Smooth muscle cell (in vitro differentiated cells): ENCODE measurements at regions not wholly inside any gene's neighbourhood (a gene's known extent, or its start where the extent isn't known, plus 50 kb on each side); places are given as distances from the start of the nearest gene placed in this dataset.

Source experiments
- DNase-seq: peaks from one replicate; lab custom pipeline; 2025; ENCODE audit not compliant: unreplicated experiment; lab: John Stamatoyannopoulos, UW
- H2AFZ ChIP-seq: fragments of 200-600 bp; sonication (generic); 2 replicates; pipeline ENCODE4 v1.6.0; 2016; ENCODE audit warnings: antibody characterized with exemption, low read depth, mild to moderate bottlenecking
- H3F3A ChIP-seq: fragments of 200-600 bp; sonication (generic); 2 replicates; pipeline ENCODE4 v1.6.0; 2017; ENCODE audit warnings: antibody characterized with exemption, low read depth
- H3K27ac ChIP-seq: fragments of 200-600 bp; sonication (generic); 2 replicates; pipeline ENCODE4 v1.5.1; 2016; ENCODE audit warnings: low read depth, mild to moderate bottlenecking
- H3K27me3 ChIP-seq: fragments of 200-600 bp; sonication (generic); 2 replicates; pipeline ENCODE4 v1.6.1; 2016; ENCODE audit warnings: low read depth, mild to moderate bottlenecking
- H3K36me3 ChIP-seq: fragments of 200-600 bp; sonication (generic); 2 replicates; pipeline ENCODE4 v1.5.1; 2016; ENCODE audit warnings: low read depth
- H3K4me1 ChIP-seq: fragments of 200-600 bp; sonication (generic); 2 replicates; pipeline ENCODE4 v1.5.1; 2016; ENCODE audit warnings: low read depth
- H3K4me2 ChIP-seq: fragments of 200-600 bp; sonication (generic); 2 replicates; pipeline ENCODE4 v1.6.0; 2016; ENCODE audit warnings: mild to moderate bottlenecking
- H3K4me3 ChIP-seq: fragments of 200-600 bp; sonication (generic); 2 replicates; pipeline ENCODE4 v1.5.1; 2016; ENCODE audit warnings: mild to moderate bottlenecking
- H3K79me2 ChIP-seq: fragments of 200-600 bp; sonication (generic); 2 replicates; pipeline ENCODE4 v1.6.0; 2016; ENCODE audit warnings: low read depth, mild to moderate bottlenecking
- H3K9ac ChIP-seq: fragments of 200-600 bp; sonication (generic); 2 replicates; pipeline ENCODE4 v1.6.0; 2016; ENCODE audit warnings: low read depth
- H3K9me3 ChIP-seq: fragments of 200-600 bp; sonication (generic); replicated peaks from 2 replicates; pipeline ENCODE4 v1.5.1; 2016; ENCODE audit warnings: low read depth
- H4K20me1 ChIP-seq: fragments of 200-600 bp; sonication (generic); 2 replicates; pipeline ENCODE4 v1.6.0; 2016; ENCODE audit warnings: low read depth
- CTCF ChIP-seq: fragments of 200-600 bp; sonication (generic); IDR thresholded peaks from 2 replicates; pipeline ENCODE4 v1.5.1; 2017; ENCODE audit warnings: borderline replicate concordance, mild to moderate bottlenecking, antibody characterized with exemption; ENCODE audit not compliant: insufficient read depth, poor library complexity, severe bottlenecking
- WGBS: methylation state at CpG from one replicate; pipeline ENCODE4 v1.1.7; 2016; ENCODE audit warnings: low lambda C conversion rate; 5-methylcytosine and 5-hydroxymethylcytosine counted together

GRCh38 chr6:48249071-48249470 lies 138.1 kb upstream of the PTCHD4 start:
- no peak overlapping the region for H3K4me2 ChIP-seq
- no peak overlapping the region for H2AFZ ChIP-seq
- H3K4me3 ChIP-seq: no peak overlapping the region
- H3K27ac ChIP-seq: no peak overlapping the region
- no peaks in the 10 kb centered on the region for H3K79me2 ChIP-seq
- H3K27me3 ChIP-seq: no peaks in the 10 kb centered on the region
- no peak overlapping the region for H3K9ac ChIP-seq
- TF ChIP-seq CTCF: no peak
- no peaks in the 10 kb centered on the region for H4K20me1 ChIP-seq
- no peaks in the 10 kb centered on the region for H3F3A ChIP-seq
- 73% methylated on average over 3 of the region's 3 CpGs for WGBS
- H3K9me3 ChIP-seq: no peaks in the 10 kb centered on the region
- no peaks in the 10 kb centered on the region for H3K36me3 ChIP-seq
- no peak for DNase-seq
- no peaks in the 10 kb centered on the region for H3K4me1 ChIP-seq

- Histone ChIP-seq H3K4me3 (no peak overlapping the region), H3K4me2 (no peak overlapping the region), H3K4me1 (no peaks in the 10 kb centered on the region), H2AFZ (no peak overlapping the region), H3K27ac (no peak overlapping the region), H3F3A (no peaks in the 10 kb centered on the region), H3K27me3 (no peaks in the 10 kb centered on the region), H3K36me3 (no peaks in the 10 kb centered on the region), H3K9ac (no peak overlapping the region), H3K79me2 (no peaks in the 10 kb centered on the region), H4K20me1 (no peaks in the 10 kb centered on the region), H3K9me3 (no peaks in the 10 kb centered on the region)
- no peak for TF ChIP-seq CTCF
- DNase-seq: no peak
Observed at GRCh38 chr6:48243071-48243470, 132.1 kb upstream of the PTCHD4 start.

GRCh38 chr6:48240287-48240686 lies 129.3 kb upstream of the PTCHD4 start:
- Histone ChIP-seq H3K36me3 (no peaks in the 10 kb centered on the region), H3K9me3 (peaks cover 6% of the 10 kb centered on the region), H3K79me2 (no peaks in the 10 kb centered on the region), H3K4me1 (no peaks in the 10 kb centered on the region), H2AFZ (no peak overlapping the region), H4K20me1 (no peaks in the 10 kb centered on the region), H3K4me2 (no peak overlapping the region), H3K4me3 (no peak overlapping the region), H3F3A (no peaks in the 10 kb centered on the region), H3K27ac (no peak overlapping the region), H3K9ac (no peak overlapping the region), H3K27me3 (no peaks in the 10 kb centered on the region)
- WGBS: 94% methylated on average over 7 of the region's 7 CpGs
- TF ChIP-seq CTCF: no peak
- no peak for DNase-seq

- Histone ChIP-seq H4K20me1 (no peaks in the 10 kb centered on the region), H3K79me2 (no peaks in the 10 kb centered on the region), H3K4me1 (no peaks in the 10 kb centered on the region), H3K27ac (no peak overlapping the region), H3K9me3 (peaks cover 6% of the 10 kb centered on the region), H3K36me3 (no peaks in the 10 kb centered on the region), H3K4me3 (no peak overlapping the region), H3F3A (no peaks in the 10 kb centered on the region), H2AFZ (no peak overlapping the region), H3K27me3 (no peaks in the 10 kb centered on the region), H3K4me2 (no peak overlapping the region), H3K9ac (no peak overlapping the region)
- 100% methylated on average over 1 of the region's 1 CpG for WGBS
- TF ChIP-seq CTCF: no peak
- no peak for DNase-seq
Observed at GRCh38 chr6:48236375-48236774, 125.4 kb upstream of the PTCHD4 start.
